ENCODE measurements at regions not wholly inside any gene's neighbourhood (a gene's known extent, or its start where the extent isn't known, plus 50 kb on each side); places are given as distances from the start of the nearest gene placed in this dataset.

DNA sequence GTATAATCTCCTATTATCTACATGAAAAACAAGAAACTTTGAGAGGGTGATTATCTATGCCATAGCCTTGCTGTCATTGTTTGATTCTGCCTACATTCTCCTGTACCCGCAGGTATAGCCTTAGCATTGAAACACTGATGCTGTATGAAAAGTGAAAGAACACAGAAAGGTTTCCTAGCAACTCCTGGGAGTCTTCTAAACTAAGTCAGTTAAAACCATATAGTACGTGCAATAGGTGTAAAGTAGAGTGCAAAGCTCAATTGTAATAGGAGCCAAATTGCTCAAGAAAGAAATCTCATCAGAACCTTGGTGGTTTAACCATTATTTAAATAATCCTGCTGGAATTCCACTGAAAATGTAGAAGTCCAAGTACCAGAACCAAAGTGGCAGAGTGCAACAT is 489.7 kb downstream of the PCDH10 start:
- H3K27ac ChIP-seq = no peak overlapping the region
- no peak for TF ChIP-seq ZFX (IDR thresholded peaks at IDR 0.05)
- TF ChIP-seq, protein P1, sequence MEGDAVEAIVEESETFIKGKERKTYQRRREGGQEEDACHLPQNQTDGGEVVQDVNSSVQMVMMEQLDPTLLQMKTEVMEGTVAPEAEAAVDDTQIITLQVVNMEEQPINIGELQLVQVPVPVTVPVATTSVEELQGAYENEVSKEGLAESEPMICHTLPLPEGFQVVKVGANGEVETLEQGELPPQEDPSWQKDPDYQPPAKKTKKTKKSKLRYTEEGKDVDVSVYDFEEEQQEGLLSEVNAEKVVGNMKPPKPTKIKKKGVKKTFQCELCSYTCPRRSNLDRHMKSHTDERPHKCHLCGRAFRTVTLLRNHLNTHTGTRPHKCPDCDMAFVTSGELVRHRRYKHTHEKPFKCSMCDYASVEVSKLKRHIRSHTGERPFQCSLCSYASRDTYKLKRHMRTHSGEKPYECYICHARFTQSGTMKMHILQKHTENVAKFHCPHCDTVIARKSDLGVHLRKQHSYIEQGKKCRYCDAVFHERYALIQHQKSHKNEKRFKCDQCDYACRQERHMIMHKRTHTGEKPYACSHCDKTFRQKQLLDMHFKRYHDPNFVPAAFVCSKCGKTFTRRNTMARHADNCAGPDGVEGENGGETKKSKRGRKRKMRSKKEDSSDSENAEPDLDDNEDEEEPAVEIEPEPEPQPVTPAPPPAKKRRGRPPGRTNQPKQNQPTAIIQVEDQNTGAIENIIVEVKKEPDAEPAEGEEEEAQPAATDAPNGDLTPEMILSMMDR (conservative IDR thresholded peaks at IDR 0.05) = no peak

DNA sequence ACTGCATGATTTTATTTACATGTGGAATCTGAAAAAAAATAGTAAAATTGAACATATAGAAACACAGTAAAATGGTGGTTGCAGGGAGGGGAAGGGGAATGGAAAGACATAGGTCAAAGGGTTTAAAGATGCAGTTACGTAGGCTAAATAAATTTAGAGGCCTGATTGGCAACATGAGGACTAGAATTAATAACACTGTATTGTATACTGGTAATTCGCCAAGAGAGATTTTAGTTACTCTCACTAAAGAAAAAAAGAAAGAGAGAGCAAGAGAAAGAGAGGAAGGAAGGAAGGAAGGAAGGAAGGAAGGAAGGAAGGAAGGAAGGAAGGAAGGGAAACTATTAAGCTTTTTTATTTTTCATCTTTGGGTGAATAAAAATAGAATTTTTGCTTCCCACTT is 488.1 kb downstream of the PCDH10 start:
- no peak overlapping the region for H3K27ac ChIP-seq
- TF ChIP-seq, protein P1 (conservative IDR thresholded peaks at IDR 0.05) = no peak

DNA sequence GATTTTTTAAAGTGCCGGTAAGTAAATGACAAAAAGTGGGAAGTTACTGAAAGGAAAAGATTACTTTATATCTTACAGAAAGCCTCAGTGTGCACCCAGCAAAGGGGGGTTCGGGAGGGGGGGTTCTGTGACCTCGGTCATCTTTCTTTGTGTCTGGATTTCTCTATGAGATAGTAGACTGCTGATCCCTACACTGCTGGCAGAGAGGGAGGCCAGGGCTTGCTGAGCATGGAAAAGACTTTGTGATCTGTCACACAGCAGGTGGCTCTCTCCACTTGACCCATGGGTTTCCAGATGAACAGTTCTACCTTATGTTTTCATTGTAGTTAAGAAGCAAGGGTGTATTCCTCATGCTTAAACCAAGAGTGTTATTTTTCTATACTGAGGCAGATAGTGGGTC is 475.6 kb downstream of the PCDH10 start:
- no peak for TF ChIP-seq ZFX (IDR thresholded peaks at IDR 0.05)
- TF ChIP-seq, protein P1 (conservative IDR thresholded peaks at IDR 0.05) = no peak
- no peak overlapping the region for H3K27ac ChIP-seq

DNA sequence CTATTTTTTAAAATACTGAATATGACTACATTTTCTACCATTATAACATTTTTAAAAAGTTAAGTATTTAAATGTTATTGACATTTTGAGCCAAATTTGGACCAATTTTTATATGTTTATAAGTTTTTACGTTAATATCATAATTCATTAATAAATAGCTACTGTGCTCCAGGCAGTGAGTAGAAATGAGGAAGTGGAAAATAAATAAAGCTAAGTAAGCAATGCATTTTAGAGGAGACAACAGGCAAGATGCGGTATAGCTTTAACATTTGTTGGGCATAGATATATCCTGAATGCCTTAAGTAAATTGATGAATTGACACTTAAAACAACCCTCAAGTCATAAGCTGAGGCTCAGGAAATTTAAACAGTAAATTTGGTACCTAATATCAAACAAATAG is 474.8 kb downstream of the PCDH10 start:
- H3K27ac ChIP-seq = no peak overlapping the region
- TF ChIP-seq, protein P1 (conservative IDR thresholded peaks at IDR 0.05) = no peak
- TF ChIP-seq ZFX (IDR thresholded peaks at IDR 0.05) = no peak

DNA sequence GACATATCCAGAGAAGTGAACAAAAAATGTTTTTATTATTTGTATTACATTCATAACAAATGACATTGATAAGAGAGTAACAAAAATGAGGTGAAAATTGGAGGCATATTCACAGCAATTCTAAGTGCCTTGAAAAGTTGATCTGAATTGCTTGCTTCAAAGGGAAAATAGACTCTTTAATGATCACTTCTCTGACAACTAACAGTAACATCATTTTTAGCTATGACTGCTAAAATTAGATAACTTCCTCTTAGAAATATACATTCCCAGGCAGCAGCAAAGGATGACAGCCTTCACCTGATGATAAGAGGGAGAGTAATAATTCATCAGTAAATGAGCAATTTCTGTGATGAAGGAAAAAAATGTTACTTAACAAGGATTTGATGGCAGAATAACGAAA is 472.5 kb downstream of the PCDH10 start:
- TF ChIP-seq, protein P1 (conservative IDR thresholded peaks at IDR 0.05) = no peak
- TF ChIP-seq ZFX (IDR thresholded peaks at IDR 0.05) = no peak
- no peak overlapping the region for H3K27ac ChIP-seq

DNA sequence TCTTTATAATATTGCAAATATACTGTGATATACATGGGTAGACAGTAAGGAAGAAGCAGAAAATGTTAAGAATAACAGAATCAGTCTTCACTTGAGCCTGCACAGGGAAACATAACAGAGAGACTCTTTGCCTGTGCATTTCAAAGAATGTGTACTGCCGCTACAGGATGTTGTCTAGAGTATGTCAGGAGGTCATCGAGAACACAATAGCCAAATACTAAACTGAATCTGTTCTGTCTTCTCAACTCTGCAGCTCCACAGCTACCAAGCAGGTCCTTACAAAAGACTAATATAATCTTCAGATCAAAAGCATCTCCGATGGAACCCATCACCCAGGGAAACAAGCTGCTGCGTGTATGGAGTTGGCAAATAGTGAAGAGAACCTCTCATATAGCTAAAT is 471.5 kb downstream of the PCDH10 start:
- H3K27ac ChIP-seq = no peak overlapping the region
- TF ChIP-seq, protein P1 (conservative IDR thresholded peaks at IDR 0.05) = no peak
- no peak for TF ChIP-seq ZFX (IDR thresholded peaks at IDR 0.05)

DNA sequence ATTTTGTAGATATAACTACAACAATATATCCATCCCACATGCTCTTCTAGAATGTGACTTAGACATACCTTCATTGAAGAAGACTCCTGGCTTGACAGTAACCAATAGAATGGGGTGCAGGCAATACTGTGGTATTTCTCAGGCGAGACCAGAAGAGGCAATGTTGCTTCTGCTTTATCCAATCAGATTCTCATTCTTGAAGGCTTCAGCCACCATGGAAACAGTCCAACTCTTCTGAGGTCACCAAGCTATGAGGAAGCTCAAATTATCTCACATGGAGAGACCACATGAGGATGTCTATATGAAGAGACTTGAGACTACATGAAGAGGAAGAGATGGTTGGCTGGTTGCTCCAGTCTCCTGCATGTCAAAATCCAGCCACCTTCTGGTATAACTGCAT is 469.9 kb downstream of the PCDH10 start:
- H3K27ac ChIP-seq = no peak overlapping the region
- TF ChIP-seq ZFX (IDR thresholded peaks at IDR 0.05) = no peak
- TF ChIP-seq, protein P1 (conservative IDR thresholded peaks at IDR 0.05) = no peak
